Activated naive CD4-positive, alpha-beta T cell treated with anti-CD3 and anti-CD28 coated beads, Interleukin-2, amount 50 U/mL, for 24 hours (primary cell): ENCODE measurements at regions not wholly inside any gene's neighbourhood (a gene's known extent, or its start where the extent isn't known, plus 50 kb on each side); places are given as distances from the start of the nearest gene placed in this dataset.
"Not testable (repeated sequence)": the region's sequence is repeated elsewhere in the genome, so short reads cannot be mapped to it uniquely, and the experiment has no call there.

ENCODE experiments used
- H3K27ac Mint-ChIP-seq: one replicate; pipeline ENCODE4 v1.8.0; 2021; ENCODE audit warnings: mild to moderate bottlenecking, mixed read lengths
- H3K27me3 Mint-ChIP-seq: one replicate; pipeline ENCODE4 v1.8.0; 2021; ENCODE audit warnings: mixed read lengths
- H3K36me3 Mint-ChIP-seq: one replicate; pipeline ENCODE4 v1.8.0; 2021; ENCODE audit warnings: mixed read lengths
- H3K4me1 Mint-ChIP-seq: one replicate; pipeline ENCODE4 v1.8.0; 2021; ENCODE audit warnings: mixed read lengths
- H3K4me3 Mint-ChIP-seq: one replicate; pipeline ENCODE4 v1.8.0; 2021; ENCODE audit warnings: mild to moderate bottlenecking, mixed read lengths
- H3K9me3 Mint-ChIP-seq: one replicate; pipeline ENCODE4 v1.8.0; 2021; ENCODE audit warnings: mixed read lengths

DNA sequence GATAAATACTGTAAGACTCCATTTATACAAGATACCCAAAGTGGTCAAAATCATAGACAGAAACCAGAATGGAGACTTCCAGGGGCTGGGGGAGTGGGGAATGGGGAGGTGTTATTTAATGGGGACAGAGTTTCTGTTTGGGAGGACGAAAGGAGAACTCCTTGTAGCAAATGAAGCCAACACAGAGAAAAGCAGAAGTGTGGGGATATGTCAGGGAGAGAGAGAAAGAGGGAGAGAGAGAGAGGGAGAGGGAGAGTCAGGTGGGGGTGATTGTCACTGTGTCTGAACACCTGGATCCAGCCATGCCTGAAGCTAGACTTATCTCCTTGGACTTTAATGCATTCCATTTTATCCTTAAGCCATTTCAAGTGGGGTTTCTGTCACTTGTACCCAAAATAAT, 234.7 kb downstream of the BCL11B start:
- H3K4me1 Mint-ChIP-seq: not testable (repeated sequence)

DNA sequence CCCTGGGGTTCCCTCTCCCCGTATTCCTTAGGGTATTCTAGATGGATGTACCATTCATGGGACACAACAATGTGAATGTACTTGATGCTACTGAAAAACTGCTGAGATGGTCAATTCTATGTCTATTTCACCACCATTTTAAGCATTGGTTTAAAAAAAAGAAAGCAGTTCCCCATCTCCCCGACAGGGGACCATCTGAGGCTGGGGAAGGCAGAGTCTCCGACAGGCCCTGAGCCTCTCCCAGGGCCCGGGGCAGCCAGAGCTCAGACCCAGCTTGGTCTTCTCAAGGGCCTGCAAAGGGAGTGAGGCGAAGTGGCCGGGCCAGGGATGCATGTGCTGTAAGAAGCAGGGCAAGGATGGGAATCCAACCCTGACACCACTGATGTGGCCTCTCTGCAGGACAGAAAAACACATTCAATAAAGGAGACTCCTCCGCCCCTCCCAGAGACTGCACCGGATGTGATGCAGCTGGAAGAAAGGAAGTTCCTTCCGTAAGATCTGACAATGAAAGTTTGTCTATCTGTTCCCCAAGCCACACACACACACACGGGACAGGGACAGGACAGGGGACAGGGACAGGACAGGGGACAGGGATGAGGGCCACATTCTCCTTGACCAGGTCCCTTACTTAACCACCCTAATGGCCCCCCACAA, 234.1 kb downstream of the BCL11B start:
- no peak overlapping the region for H3K27ac Mint-ChIP-seq
- no peaks in the 10 kb centered on the region for H3K9me3 Mint-ChIP-seq
- no peaks in the 10 kb centered on the region for H3K36me3 Mint-ChIP-seq
- H3K27me3 Mint-ChIP-seq: no peaks in the 10 kb centered on the region
- H3K4me1 Mint-ChIP-seq: peaks cover 5% of the 10 kb centered on the region
- no peak overlapping the region for H3K4me3 Mint-ChIP-seq

More for the DNA sequence above, 234.7 kb downstream of the BCL11B start:
- not testable (repeated sequence) for H3K27me3 Mint-ChIP-seq, H3K36me3 Mint-ChIP-seq, H3K4me3 Mint-ChIP-seq, H3K9me3 Mint-ChIP-seq, H3K27ac Mint-ChIP-seq

DNA sequence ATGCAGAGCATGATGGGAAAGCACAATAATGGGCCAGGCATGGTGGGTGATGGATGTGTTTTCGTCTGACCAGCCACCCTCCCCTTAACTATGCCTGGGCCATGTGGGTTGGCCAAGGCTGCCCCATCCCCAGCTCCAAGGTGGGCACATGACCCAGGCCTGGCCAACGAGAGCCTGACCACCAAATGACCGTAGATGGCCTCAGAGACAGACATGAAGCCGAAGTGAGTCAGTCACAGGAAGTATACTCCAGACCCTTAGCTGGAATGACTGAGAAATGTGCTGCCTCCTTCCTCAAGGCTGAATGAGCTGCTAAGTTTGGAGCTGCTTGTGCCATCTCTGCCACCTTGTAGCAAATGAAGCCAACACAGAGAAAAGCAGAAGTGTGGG, 233.6 kb downstream of the BCL11B start:
- no peak overlapping the region for H3K4me3 Mint-ChIP-seq
- H3K27ac Mint-ChIP-seq: no peak overlapping the region
- no peaks in the 10 kb centered on the region for H3K27me3 Mint-ChIP-seq
- H3K36me3 Mint-ChIP-seq: no peaks in the 10 kb centered on the region
- H3K9me3 Mint-ChIP-seq: no peaks in the 10 kb centered on the region
- H3K4me1 Mint-ChIP-seq: peaks cover 5% of the 10 kb centered on the region

DNA sequence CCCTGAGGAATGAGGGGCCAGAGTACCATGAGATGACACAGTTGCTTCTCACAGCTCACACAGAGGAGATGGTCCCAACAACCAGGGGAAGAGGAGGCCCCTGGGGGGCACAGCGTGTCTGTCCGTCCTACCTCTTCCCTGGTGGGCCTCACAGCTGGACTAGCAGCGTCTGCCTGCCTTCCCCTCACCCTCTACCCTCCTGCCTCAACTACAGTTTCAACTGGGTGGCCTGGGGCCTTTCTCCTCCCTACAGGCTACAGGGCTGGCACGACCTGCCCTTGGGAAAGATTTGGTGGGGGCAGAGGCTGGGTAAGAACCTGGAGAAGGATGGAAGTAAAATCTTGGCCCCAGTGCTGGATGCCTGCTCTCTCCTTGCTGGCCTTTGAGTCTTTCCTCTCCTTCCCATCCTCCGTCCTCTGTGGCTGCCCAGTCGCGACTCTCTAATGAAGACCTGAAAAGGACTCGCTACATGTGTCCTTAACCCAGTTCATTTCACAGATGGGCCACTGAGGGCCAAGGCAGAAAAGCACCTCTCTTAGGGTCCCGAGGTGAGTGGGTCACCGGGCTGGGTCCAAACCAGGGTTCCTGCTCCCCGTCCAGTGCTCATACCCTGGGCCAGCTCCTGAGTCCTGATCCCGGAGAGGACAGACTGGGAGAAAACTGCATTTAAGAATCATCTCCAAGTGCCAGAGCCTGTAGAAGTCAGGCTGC, 232.5 kb downstream of the BCL11B start:
- no peaks in the 10 kb centered on the region for H3K27me3 Mint-ChIP-seq
- peaks cover 4% of the 10 kb centered on the region for H3K9me3 Mint-ChIP-seq
- peaks cover 5% of the 10 kb centered on the region for H3K4me1 Mint-ChIP-seq
- H3K36me3 Mint-ChIP-seq: no peaks in the 10 kb centered on the region
- H3K4me3 Mint-ChIP-seq: no peak overlapping the region
- H3K27ac Mint-ChIP-seq: no peak overlapping the region

DNA sequence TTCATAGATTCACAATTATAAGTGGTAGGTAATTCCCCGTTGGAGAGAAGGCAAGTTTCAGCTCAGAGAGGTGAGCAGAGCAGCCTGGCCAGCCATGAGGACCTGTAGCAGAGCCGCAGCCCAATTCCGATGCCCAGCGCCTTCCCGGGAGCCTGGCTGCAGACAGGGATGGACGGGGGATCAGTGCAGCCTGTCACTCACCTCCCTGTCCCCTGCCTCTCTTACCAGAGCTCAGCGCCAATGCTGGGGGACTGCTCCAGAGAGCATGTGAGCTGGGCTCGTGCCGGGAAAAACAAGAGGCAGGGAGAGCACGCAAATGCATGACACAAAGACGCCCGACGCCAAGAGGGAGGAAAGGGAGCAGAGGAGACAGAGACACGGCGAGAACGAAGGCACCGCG, 231.9 kb downstream of the BCL11B start:
- Mint-ChIP-seq H3K27me3 (no peaks in the 10 kb centered on the region), H3K27ac (no peak overlapping the region), H3K4me3 (no peak overlapping the region), H3K36me3 (no peaks in the 10 kb centered on the region), H3K9me3 (peaks cover 8% of the 10 kb centered on the region), H3K4me1 (peaks cover 5% of the 10 kb centered on the region)

DNA sequence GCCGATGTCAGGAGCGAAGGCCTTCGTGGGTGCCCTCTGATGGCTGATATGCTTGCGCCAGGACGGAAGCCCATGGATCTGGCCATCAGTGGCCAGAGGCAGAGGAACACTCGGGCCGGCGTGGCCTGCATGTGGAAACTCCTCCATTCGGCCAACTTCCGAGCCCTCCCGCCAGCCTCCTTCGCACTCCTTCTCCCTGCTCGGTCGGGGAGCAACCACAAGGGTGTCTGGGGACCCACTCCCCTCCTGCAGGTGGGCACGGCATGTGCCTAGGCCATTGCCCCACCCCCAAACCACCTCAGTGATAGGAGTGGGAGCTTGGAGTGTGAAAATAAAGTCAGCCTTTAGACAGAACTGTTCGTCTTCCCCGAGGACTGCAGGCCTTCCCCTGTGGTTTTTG, 231.3 kb downstream of the BCL11B start:
- Mint-ChIP-seq H3K4me1 (peaks cover 5% of the 10 kb centered on the region), H3K9me3 (peaks cover 8% of the 10 kb centered on the region), H3K27ac (no peak overlapping the region), H3K36me3 (no peaks in the 10 kb centered on the region), H3K4me3 (no peak overlapping the region), H3K27me3 (no peaks in the 10 kb centered on the region)

DNA sequence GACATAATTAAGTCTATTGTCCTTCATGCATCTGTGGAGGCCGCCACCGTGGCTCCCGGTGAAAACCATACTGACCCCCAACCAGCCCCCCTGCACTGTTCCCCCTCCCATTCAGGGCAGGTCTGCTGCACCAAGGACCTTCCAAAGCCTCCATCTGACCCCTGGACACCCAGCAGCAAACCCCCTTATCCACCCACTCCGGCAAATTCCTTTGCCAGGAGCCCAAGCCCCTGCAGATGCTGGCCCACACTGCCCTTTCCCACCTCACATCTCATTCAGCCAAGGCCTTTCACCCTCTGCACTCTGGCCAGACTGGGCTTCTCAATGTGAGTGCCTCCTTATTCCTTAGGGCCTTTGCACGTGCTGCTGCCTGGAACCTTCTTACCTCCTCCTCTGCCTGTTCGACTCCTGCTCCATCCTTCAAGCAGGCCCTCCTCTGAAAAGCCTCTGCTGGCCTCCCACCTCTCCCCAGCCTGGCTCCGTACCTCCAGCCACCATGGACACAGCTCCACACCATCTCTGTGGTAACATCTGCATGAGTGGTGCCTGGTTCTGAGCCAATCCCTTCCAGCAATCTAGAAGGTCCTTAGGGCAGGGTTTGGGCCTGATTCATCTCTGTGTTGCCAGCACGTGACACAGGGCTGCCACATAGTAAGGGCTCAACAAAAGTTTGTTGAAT, 230.7 kb downstream of the BCL11B start:
- H3K4me1 Mint-ChIP-seq: peaks cover 5% of the 10 kb centered on the region
- H3K9me3 Mint-ChIP-seq: peaks cover 8% of the 10 kb centered on the region
- no peak overlapping the region for H3K27ac Mint-ChIP-seq
- H3K4me3 Mint-ChIP-seq: no peak overlapping the region
- H3K36me3 Mint-ChIP-seq: no peaks in the 10 kb centered on the region
- H3K27me3 Mint-ChIP-seq: no peaks in the 10 kb centered on the region

DNA sequence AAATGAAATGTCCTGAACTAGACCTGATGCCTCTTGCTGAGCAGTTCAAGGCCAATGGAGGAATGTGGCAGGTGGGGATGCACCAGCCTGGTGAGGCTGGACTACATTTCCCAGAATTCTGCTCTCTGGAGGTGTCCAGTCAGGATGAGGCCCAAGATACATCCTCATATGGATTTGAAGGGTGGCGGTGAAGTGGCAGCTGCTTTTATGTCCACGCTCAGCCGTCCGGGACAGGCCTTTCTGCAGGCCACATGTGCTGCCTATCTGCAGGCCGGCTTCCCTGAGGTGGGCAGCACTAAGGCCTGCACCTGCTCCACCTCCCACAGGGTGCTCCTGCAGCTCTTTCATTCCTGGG, 230.2 kb downstream of the BCL11B start:
- H3K9me3 Mint-ChIP-seq: peaks cover 8% of the 10 kb centered on the region
- no peaks in the 10 kb centered on the region for H3K27me3 Mint-ChIP-seq
- no peak overlapping the region for H3K27ac Mint-ChIP-seq
- H3K4me1 Mint-ChIP-seq: peaks cover 6% of the 10 kb centered on the region
- H3K4me3 Mint-ChIP-seq: no peak overlapping the region
- no peaks in the 10 kb centered on the region for H3K36me3 Mint-ChIP-seq

DNA sequence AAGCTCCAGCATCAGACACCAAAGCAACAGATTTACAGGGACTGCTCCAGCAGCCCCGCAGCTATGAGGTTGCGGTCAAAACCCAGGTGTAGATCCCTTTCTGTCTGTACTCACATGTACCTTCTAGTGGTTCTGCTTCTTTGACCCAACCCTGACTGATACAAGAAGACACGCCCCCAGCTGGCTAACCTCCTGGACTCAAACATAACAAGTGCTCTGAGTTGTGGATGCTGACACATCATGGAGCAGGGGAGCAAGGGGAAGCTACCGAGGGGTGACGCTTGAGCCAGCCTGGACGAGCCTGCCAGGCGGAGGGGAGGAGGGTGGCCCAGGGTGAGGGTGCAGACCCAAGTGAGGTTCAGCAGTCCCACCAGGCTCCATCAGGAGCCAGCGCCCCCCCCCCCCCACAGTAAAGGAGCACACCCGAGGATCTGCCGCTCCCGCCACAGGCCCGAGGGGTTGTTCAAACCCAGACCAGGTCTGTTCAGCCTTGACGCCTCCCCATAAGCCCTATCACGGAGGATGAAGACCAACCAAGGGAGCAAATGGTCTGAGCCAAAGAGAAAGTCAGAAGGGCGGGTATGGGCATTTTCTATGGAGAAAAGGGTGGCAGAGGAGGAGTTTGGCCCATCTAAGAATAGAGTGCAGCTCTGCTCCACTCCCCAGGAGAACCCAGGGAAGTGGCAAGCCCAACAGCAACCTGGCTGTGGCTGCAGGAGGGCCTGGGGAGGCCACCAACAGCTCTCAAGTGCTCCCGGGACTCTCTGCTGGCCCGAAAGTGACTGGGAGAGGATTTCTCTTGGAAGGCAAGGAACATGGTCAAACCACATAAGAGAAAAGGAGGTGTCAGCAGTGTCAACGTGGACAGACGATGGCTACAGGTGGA, 229.4 kb downstream of the BCL11B start:
- Mint-ChIP-seq H3K4me3 (no peak overlapping the region), H3K4me1 (peaks cover 4% of the 10 kb centered on the region), H3K9me3 (peaks cover 8% of the 10 kb centered on the region), H3K27me3 (no peaks in the 10 kb centered on the region), H3K27ac (no peak overlapping the region), H3K36me3 (no peaks in the 10 kb centered on the region)

DNA sequence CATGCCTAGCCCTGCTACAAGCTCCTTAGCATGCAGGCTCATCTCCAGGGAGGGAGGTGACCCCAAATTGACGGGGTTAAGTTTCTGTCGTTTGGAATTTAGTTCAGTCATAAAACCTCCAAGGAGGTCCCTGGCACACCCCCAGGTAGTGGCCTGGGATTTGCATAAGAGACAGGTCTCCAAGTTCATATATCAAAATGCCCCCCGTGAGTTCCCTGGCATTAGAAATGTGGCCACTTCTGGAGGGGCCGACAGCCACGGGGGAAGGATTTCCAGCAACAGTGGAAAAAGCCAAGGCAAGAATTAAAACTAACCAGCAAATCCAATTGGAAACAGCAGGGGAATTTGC, 228.8 kb downstream of the BCL11B start:
- H3K4me1 Mint-ChIP-seq: peaks cover 10% of the 10 kb centered on the region
- peaks cover 8% of the 10 kb centered on the region for H3K9me3 Mint-ChIP-seq
- H3K36me3 Mint-ChIP-seq: no peaks in the 10 kb centered on the region
- no peak overlapping the region for H3K4me3 Mint-ChIP-seq
- no peaks in the 10 kb centered on the region for H3K27me3 Mint-ChIP-seq
- H3K27ac Mint-ChIP-seq: no peak overlapping the region

DNA sequence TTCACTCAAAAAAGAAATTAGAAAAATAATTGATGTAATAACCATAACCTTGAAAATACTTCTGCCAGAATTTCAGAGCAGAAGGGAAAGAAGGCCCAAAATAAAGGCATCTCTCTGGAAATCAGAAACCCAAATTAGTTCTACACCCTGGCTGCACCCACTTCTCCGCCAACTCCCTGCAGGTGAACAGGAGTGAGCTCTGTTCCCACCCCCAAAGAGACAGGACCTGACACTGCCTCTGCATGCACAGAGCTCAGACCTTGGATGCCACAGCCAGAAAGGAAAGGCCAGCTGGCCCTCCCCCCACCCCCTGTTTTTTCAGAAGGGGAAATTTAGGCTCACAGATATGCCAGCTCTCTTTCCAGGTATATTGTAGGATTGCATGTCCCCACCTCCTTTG, 228.2 kb downstream of the BCL11B start:
- no peak overlapping the region for H3K4me3 Mint-ChIP-seq
- H3K9me3 Mint-ChIP-seq: peaks cover 8% of the 10 kb centered on the region
- no peaks in the 10 kb centered on the region for H3K36me3 Mint-ChIP-seq
- H3K27ac Mint-ChIP-seq: no peak overlapping the region
- peaks cover 13% of the 10 kb centered on the region for H3K4me1 Mint-ChIP-seq
- no peaks in the 10 kb centered on the region for H3K27me3 Mint-ChIP-seq

DNA sequence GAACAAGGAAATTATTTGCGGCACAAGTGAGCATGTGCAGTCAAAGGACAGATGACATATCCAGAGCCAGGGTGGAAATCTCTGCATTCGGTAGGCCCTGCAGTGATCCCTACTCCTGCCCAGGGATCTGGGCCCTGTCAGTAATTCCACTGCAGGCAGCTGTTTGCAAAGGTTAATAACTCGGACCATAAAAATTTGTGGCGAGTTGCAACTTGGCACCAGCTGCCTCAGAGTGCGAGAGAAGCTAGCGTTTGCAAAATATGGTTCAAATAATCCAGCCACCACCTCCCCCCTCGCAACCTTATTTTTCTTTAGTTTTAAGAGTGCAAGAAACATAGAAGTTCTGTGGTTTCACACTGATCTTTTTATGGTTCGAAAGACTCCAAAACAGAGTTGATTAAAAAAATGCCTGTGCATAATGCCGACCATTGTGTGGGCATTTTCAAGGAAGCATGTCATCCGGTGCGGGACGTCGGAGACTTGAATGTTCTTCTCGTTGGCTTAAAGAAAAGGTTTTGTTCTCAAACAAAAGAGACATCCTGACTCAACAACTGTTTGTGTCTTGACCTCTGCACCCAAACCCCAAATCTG, 224.5 kb downstream of the BCL11B start:
- H3K27ac Mint-ChIP-seq: no peak overlapping the region
- peaks cover 32% of the 10 kb centered on the region for H3K4me1 Mint-ChIP-seq
- H3K27me3 Mint-ChIP-seq: no peaks in the 10 kb centered on the region
- H3K9me3 Mint-ChIP-seq: peaks cover 8% of the 10 kb centered on the region
- peaks cover 6% of the 10 kb centered on the region for H3K36me3 Mint-ChIP-seq
- H3K4me3 Mint-ChIP-seq: no peak overlapping the region

DNA sequence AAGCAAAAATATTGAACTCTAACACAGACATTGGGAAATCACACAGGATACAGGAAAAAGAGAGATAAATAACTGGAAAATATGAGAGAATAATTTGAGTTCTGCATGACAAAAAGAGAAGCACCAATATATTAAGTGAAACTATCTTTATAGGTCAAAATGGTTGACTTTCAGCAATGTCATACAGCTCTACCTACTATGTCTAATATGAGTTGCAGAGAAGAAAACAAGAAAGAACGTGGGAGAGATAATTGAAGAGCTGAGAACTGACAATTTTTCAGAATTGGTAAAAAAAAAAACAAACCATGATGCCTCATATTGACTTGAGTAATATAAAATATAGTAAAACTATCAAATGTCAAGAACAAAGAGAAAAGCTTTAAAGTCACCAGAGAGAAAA, 221.7 kb downstream of the BCL11B start:
- no peak overlapping the region for H3K4me3 Mint-ChIP-seq
- peaks cover 32% of the 10 kb centered on the region for H3K4me1 Mint-ChIP-seq
- peaks cover 10% of the 10 kb centered on the region for H3K36me3 Mint-ChIP-seq
- no peaks in the 10 kb centered on the region for H3K27me3 Mint-ChIP-seq
- H3K27ac Mint-ChIP-seq: peak overlapping the region; percentile 75
- no peaks in the 10 kb centered on the region for H3K9me3 Mint-ChIP-seq

DNA sequence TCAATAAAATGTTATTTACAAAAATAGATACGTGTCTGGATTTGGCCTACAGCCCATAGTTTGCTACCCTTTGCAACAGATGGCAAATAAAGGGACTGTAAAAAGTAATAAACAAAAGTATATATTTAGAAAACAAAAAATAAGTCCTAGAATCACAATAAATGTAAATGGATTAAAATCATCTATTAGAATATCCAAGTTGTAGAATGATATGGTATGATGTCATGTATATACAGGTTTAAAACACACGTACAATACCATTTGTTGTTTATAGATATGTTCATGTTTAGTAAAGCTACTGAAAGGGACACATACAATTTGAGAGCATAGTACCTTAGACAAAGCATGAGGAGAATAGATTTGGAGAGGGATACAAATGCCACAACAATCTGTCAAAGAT, 219.5 kb downstream of the BCL11B start:
- Mint-ChIP-seq H3K4me1 (peaks cover 39% of the 10 kb centered on the region), H3K27me3 (no peaks in the 10 kb centered on the region), H3K9me3 (no peaks in the 10 kb centered on the region), H3K4me3 (no peak overlapping the region), H3K27ac (no peak overlapping the region), H3K36me3 (peaks cover 10% of the 10 kb centered on the region)

DNA sequence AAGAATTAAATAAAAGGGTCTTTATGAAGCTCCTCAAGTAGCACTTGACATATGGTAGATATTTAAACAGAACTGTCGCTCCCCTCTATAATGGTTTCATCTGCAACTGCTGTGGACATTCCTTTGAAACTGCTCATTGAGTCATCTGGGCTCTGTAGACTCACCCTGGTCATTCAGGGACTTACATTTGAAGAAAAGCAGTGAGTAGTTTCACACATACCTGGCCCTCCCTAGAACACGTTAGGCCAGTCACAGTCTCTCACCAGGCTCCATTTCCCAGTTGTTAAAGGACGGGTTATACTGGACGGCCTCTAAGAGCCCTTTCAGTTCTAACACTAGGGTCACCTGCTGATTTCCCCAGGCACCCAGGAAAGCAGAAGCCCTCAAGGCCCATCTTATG, 217.0 kb downstream of the BCL11B start:
- Mint-ChIP-seq H3K4me1 (peaks cover 20% of the 10 kb centered on the region), H3K4me3 (no peak overlapping the region), H3K27me3 (no peaks in the 10 kb centered on the region), H3K27ac (no peak overlapping the region), H3K9me3 (no peaks in the 10 kb centered on the region), H3K36me3 (peaks cover 10% of the 10 kb centered on the region)
